Activated CD4-positive, alpha-beta memory T cell treated with anti-CD3 and anti-CD28 coated beads, Interleukin-2, amount 10 ng/mL, durations not matched to agents 7 days and 5 days (primary cell): ENCODE measurements at regions not wholly inside any gene's neighbourhood (a gene's known extent, or its start where the extent isn't known, plus 50 kb on each side); places are given as distances from the start of the nearest gene placed in this dataset.

Source experiments
- CTCF ChIA-PET: fragments of 350-600 bp; sonication (Branson Sonifier 250); formaldehyde crosslinking; loops from one replicate; lab custom pipeline; 2021; ENCODE audit warnings: antibody characterized with exemption, inconsistent platforms; lab: Charles Lee
- POLR2A ChIA-PET: fragments of 350-600 bp; sonication (Branson Sonifier 250); formaldehyde crosslinking; loops from one replicate; lab custom pipeline; 2021; ENCODE audit warnings: antibody characterized with exemption; lab: Charles Lee
- DNase-seq: peaks from one replicate; pipeline ENCODE4 v3.0.0-alpha.2; 2020
- H3K27ac Mint-ChIP-seq: one replicate; pipeline ENCODE4 v1.8.0; 2021; ENCODE audit warnings: mild to moderate bottlenecking, mixed read lengths
- H3K27me3 Mint-ChIP-seq: one replicate; pipeline ENCODE4 v1.8.0; 2021; ENCODE audit warnings: mixed read lengths
- H3K36me3 Mint-ChIP-seq: one replicate; pipeline ENCODE4 v1.8.0; 2021; ENCODE audit warnings: low read depth, mixed read lengths
- H3K4me1 Mint-ChIP-seq: one replicate; pipeline ENCODE4 v1.8.0; 2021; ENCODE audit warnings: mixed read lengths
- H3K4me3 Mint-ChIP-seq: one replicate; pipeline ENCODE4 v1.8.0; 2021; ENCODE audit warnings: mild to moderate bottlenecking, mixed read lengths
- H3K9me3 Mint-ChIP-seq: one replicate; pipeline ENCODE4 v1.8.0; 2021; ENCODE audit warnings: mixed read lengths

GRCh38 chr5:73267766-73268435 is 94.9 kb downstream of the TMEM174 start:
- no peak overlapping the region for H3K27ac Mint-ChIP-seq
- H3K4me1 Mint-ChIP-seq, result no peaks in the 10 kb centered on the region
- H3K36me3 Mint-ChIP-seq, result no peaks in the 10 kb centered on the region
- H3K4me3 Mint-ChIP-seq, result no peak overlapping the region
- POLR2A ChIA-PET, result no interaction called here
- no peak for DNase-seq
- H3K27me3 Mint-ChIP-seq, result peaks cover 21% of the 10 kb centered on the region
- CTCF ChIA-PET, result no interaction called here
- no peaks in the 10 kb centered on the region for H3K9me3 Mint-ChIP-seq

GRCh38 chr5:73266925-73267765 is 94.2 kb downstream of the TMEM174 start:
- H3K36me3 Mint-ChIP-seq, result no peaks in the 10 kb centered on the region
- no peak for DNase-seq
- H3K27ac Mint-ChIP-seq, result no peak overlapping the region
- peaks cover 19% of the 10 kb centered on the region for H3K27me3 Mint-ChIP-seq
- no peak overlapping the region for H3K4me3 Mint-ChIP-seq
- CTCF ChIA-PET, result no interaction called here
- no peaks in the 10 kb centered on the region for H3K9me3 Mint-ChIP-seq
- POLR2A ChIA-PET, result no interaction called here
- H3K4me1 Mint-ChIP-seq, result no peaks in the 10 kb centered on the region

GRCh38 chr5:73266176-73266738 is 93.3 kb downstream of the TMEM174 start:
- DNase-seq, result no peak
- H3K36me3 Mint-ChIP-seq, result no peaks in the 10 kb centered on the region
- ChIA-PET POLR2A (no interaction called here), CTCF (no interaction called here)
- H3K4me3 Mint-ChIP-seq, result no peak overlapping the region
- H3K27ac Mint-ChIP-seq, result no peak overlapping the region
- no peaks in the 10 kb centered on the region for H3K4me1 Mint-ChIP-seq
- peaks cover 19% of the 10 kb centered on the region for H3K27me3 Mint-ChIP-seq
- no peaks in the 10 kb centered on the region for H3K9me3 Mint-ChIP-seq

GRCh38 chr5:73265641-73266040 is 92.6 kb downstream of the TMEM174 start:
- Mint-ChIP-seq H3K9me3 (no peaks in the 10 kb centered on the region), H3K4me3 (no peak overlapping the region), H3K27ac (no peak overlapping the region), H3K4me1 (no peaks in the 10 kb centered on the region), H3K36me3 (no peaks in the 10 kb centered on the region), H3K27me3 (peaks cover 19% of the 10 kb centered on the region)
- ChIA-PET POLR2A (no interaction called here), CTCF (no interaction called here)
- no peak for DNase-seq

- no peak overlapping the region for H3K4me3 Mint-ChIP-seq
- no peak overlapping the region for H3K27ac Mint-ChIP-seq
- DNase-seq, result no peak
- H3K36me3 Mint-ChIP-seq, result no peaks in the 10 kb centered on the region
- H3K27me3 Mint-ChIP-seq, result peaks cover 15% of the 10 kb centered on the region
- no peaks in the 10 kb centered on the region for H3K9me3 Mint-ChIP-seq
- H3K4me1 Mint-ChIP-seq, result no peaks in the 10 kb centered on the region
- CTCF ChIA-PET, result no interaction called here
- POLR2A ChIA-PET, result no interaction called here
Measured at GRCh38 chr5:73264631-73265030, 91.6 kb downstream of the TMEM174 start.

- POLR2A ChIA-PET, result no interaction called here
- Mint-ChIP-seq H3K36me3 (no peaks in the 10 kb centered on the region), H3K4me3 (no peak overlapping the region), H3K9me3 (no peaks in the 10 kb centered on the region), H3K4me1 (no peaks in the 10 kb centered on the region), H3K27me3 (peaks cover 16% of the 10 kb centered on the region), H3K27ac (no peak overlapping the region)
- CTCF ChIA-PET, result no interaction called here
- no peak for DNase-seq
Measured at GRCh38 chr5:73263001-73263710, 90.2 kb downstream of the TMEM174 start.

- no peaks in the 10 kb centered on the region for H3K36me3 Mint-ChIP-seq
- CTCF ChIA-PET, result no interaction called here
- H3K27me3 Mint-ChIP-seq, result peaks cover 15% of the 10 kb centered on the region
- no peaks in the 10 kb centered on the region for H3K4me1 Mint-ChIP-seq
- H3K4me3 Mint-ChIP-seq, result no peak overlapping the region
- POLR2A ChIA-PET, result no interaction called here
- H3K27ac Mint-ChIP-seq, result no peak overlapping the region
- no peak for DNase-seq
- no peaks in the 10 kb centered on the region for H3K9me3 Mint-ChIP-seq
Measured at GRCh38 chr5:73256862-73257261, 83.9 kb downstream of the TMEM174 start.

- peaks cover 15% of the 10 kb centered on the region for H3K27me3 Mint-ChIP-seq
- H3K4me3 Mint-ChIP-seq, result no peak overlapping the region
- H3K9me3 Mint-ChIP-seq, result no peaks in the 10 kb centered on the region
- H3K4me1 Mint-ChIP-seq, result no peaks in the 10 kb centered on the region
- DNase-seq, result no peak
- ChIA-PET POLR2A (no interaction called here), CTCF (no interaction called here)
- H3K36me3 Mint-ChIP-seq, result no peaks in the 10 kb centered on the region
- no peak overlapping the region for H3K27ac Mint-ChIP-seq
Measured at GRCh38 chr5:73256462-73256861, 83.5 kb downstream of the TMEM174 start.

- no peaks in the 10 kb centered on the region for H3K4me1 Mint-ChIP-seq
- ChIA-PET POLR2A (no interaction called here), CTCF (no interaction called here)
- H3K27ac Mint-ChIP-seq, result no peak overlapping the region
- no peak for DNase-seq
- no peaks in the 10 kb centered on the region for H3K9me3 Mint-ChIP-seq
- H3K36me3 Mint-ChIP-seq, result no peaks in the 10 kb centered on the region
- H3K27me3 Mint-ChIP-seq, result peaks cover 15% of the 10 kb centered on the region
- no peak overlapping the region for H3K4me3 Mint-ChIP-seq
Measured at GRCh38 chr5:73256012-73256411, 83.0 kb downstream of the TMEM174 start.

GRCh38 chr5:73254642-73255041 is 81.6 kb downstream of the TMEM174 start:
- Mint-ChIP-seq H3K36me3 (no peaks in the 10 kb centered on the region), H3K27me3 (peaks cover 15% of the 10 kb centered on the region)

GRCh38 chr5:73253047-73253660 is 80.2 kb downstream of the TMEM174 start:
- no peak overlapping the region for H3K4me3 Mint-ChIP-seq
- H3K27me3 Mint-ChIP-seq, result peaks cover 14% of the 10 kb centered on the region
- CTCF ChIA-PET, result no interaction called here
- no peaks in the 10 kb centered on the region for H3K4me1 Mint-ChIP-seq
- no peaks in the 10 kb centered on the region for H3K9me3 Mint-ChIP-seq
- POLR2A ChIA-PET, result no interaction called here
- H3K27ac Mint-ChIP-seq, result no peak overlapping the region
- DNase-seq, result no peak
- H3K36me3 Mint-ChIP-seq, result no peaks in the 10 kb centered on the region

More at GRCh38 chr5:73254642-73255041, 81.6 kb downstream of the TMEM174 start:
- CTCF ChIA-PET, result no interaction called here
- POLR2A ChIA-PET, result no interaction called here
- Mint-ChIP-seq H3K9me3 (no peaks in the 10 kb centered on the region), H3K4me3 (no peak overlapping the region), H3K27ac (no peak overlapping the region), H3K4me1 (no peaks in the 10 kb centered on the region)
- DNase-seq, result no peak

GRCh38 chr5:73250645-73251044 is 77.7 kb downstream of the TMEM174 start:
- no peaks in the 10 kb centered on the region for H3K4me1 Mint-ChIP-seq
- DNase-seq, result no peak
- H3K27me3 Mint-ChIP-seq, result peaks cover 26% of the 10 kb centered on the region
- H3K36me3 Mint-ChIP-seq, result no peaks in the 10 kb centered on the region
- H3K27ac Mint-ChIP-seq, result no peak overlapping the region
- no peaks in the 10 kb centered on the region for H3K9me3 Mint-ChIP-seq
- CTCF ChIA-PET, result no interaction called here
- POLR2A ChIA-PET, result no interaction called here
- H3K4me3 Mint-ChIP-seq, result no peak overlapping the region

GRCh38 chr5:73242735-73243134 is 69.7 kb downstream of the TMEM174 start:
- Mint-ChIP-seq H3K4me1 (no peaks in the 10 kb centered on the region), H3K27me3 (peaks cover 23% of the 10 kb centered on the region), H3K4me3 (no peak overlapping the region), H3K27ac (no peak overlapping the region), H3K36me3 (no peaks in the 10 kb centered on the region), H3K9me3 (no peaks in the 10 kb centered on the region)
- no peak for DNase-seq
- CTCF ChIA-PET, result no interaction called here
- POLR2A ChIA-PET, result no interaction called here
